ENCODE measurements at regions not wholly inside any gene's neighbourhood (a gene's known extent, or its start where the extent isn't known, plus 50 kb on each side); places are given as distances from the start of the nearest gene placed in this dataset.
"Not testable (repeated sequence)": the region's sequence is repeated elsewhere in the genome, so short reads cannot be mapped to it uniquely, and the experiment has no call there.

- no peak overlapping the region for H3K27ac ChIP-seq
- WGBS, 3 donors: 84 to 100% (median 93%) methylated on average over 1 of the region's 1 CpG
- H3K4me3 ChIP-seq: no peak overlapping the region
- H3K9me3 ChIP-seq: no peaks in the 10 kb centered on the region
- intact Hi-C loops (cut with DNase I): no loop called here
- no peaks in the 10 kb centered on the region for H3K4me1 ChIP-seq
- DNase-seq: no peak
- no peak for ATAC-seq
- no peak for TF ChIP-seq CTCF (IDR thresholded peaks at IDR 0.05)
- H3K36me3 ChIP-seq (ENCODE audit: insufficient read depth in 1 of 2, low read depth in 1 of 2): no peaks in the 10 kb centered on the region
- H3K27me3 ChIP-seq (ENCODE audit: insufficient read depth in 3 of 3, low read length in 2 of 3): no peaks in the 10 kb centered on the region
Observed at GRCh38 chr20:19129306-19129705, 83.1 kb upstream of the SLC24A3 start.

- Histone ChIP-seq H3K9me3 (no peaks in the 10 kb centered on the region), H3K36me3 (ENCODE audit: insufficient read depth in 1 of 2, low read depth in 1 of 2) (no peaks in the 10 kb centered on the region), H3K4me1 (no peaks in the 10 kb centered on the region), H3K4me3 (no peak overlapping the region), H3K27ac (no peak overlapping the region), H3K27me3 (ENCODE audit: insufficient read depth in 3 of 3, low read length in 2 of 3) (no peaks in the 10 kb centered on the region)
- ATAC-seq: no peak
- 36 to 45% (median 45%) methylated on average over 5 of the region's 5 CpGs for WGBS, 3 donors
- intact Hi-C loops (cut with DNase I): no loop called here
- TF ChIP-seq CTCF (IDR thresholded peaks at IDR 0.05): no peak
- DNase-seq: no peak
Observed at GRCh38 chr20:19129976-19130612, 82.3 kb upstream of the SLC24A3 start.

GRCh38 chr20:19130613-19130984 is 81.8 kb upstream of the SLC24A3 start:
- WGBS, 3 donors: 78 to 87% (median 79%) methylated on average over 4 of the region's 4 CpGs
- TF ChIP-seq CTCF (IDR thresholded peaks at IDR 0.05): no peak
- Histone ChIP-seq H3K4me3 (no peak overlapping the region), H3K27me3 (ENCODE audit: insufficient read depth in 3 of 3, low read length in 2 of 3) (no peaks in the 10 kb centered on the region), H3K4me1 (no peaks in the 10 kb centered on the region), H3K9me3 (no peaks in the 10 kb centered on the region), H3K36me3 (ENCODE audit: insufficient read depth in 1 of 2, low read depth in 1 of 2) (no peaks in the 10 kb centered on the region), H3K27ac (no peak overlapping the region)
- intact Hi-C loops (cut with DNase I): no loop called here
- DNase-seq (no peak), ATAC-seq (no peak)

GRCh38 chr20:19137641-19138040 is 74.8 kb upstream of the SLC24A3 start:
- DNase-seq (no peak), ATAC-seq (no peak)
- no peaks in the 10 kb centered on the region for H3K36me3 ChIP-seq (ENCODE audit: insufficient read depth in 1 of 2, low read depth in 1 of 2)
- H3K4me3 ChIP-seq: no peak overlapping the region
- H3K27ac ChIP-seq: no peak overlapping the region
- intact Hi-C loops (cut with DNase I): no loop called here
- no peaks in the 10 kb centered on the region for H3K9me3 ChIP-seq
- WGBS, 3 donors: 63 to 67% (median 65%) methylated on average over 3 of the region's 3 CpGs
- no peak for TF ChIP-seq CTCF (IDR thresholded peaks at IDR 0.05)
- no peaks in the 10 kb centered on the region for H3K4me1 ChIP-seq
- no peaks in the 10 kb centered on the region for H3K27me3 ChIP-seq (ENCODE audit: insufficient read depth in 3 of 3, low read length in 2 of 3)

- no peak for TF ChIP-seq CTCF (IDR thresholded peaks at IDR 0.05)
- H3K27ac ChIP-seq: no peak overlapping the region
- no peak overlapping the region for H3K4me3 ChIP-seq
- DNase-seq (no peak), ATAC-seq (no peak)
- 72 to 87% (median 77%) methylated on average over 1 of the region's 1 CpG for WGBS, 3 donors
- no peaks in the 10 kb centered on the region for H3K4me1 ChIP-seq
- no peaks in the 10 kb centered on the region for H3K9me3 ChIP-seq
- H3K36me3 ChIP-seq (ENCODE audit: insufficient read depth in 1 of 2, low read depth in 1 of 2): no peaks in the 10 kb centered on the region
- no peaks in the 10 kb centered on the region for H3K27me3 ChIP-seq (ENCODE audit: insufficient read depth in 3 of 3, low read length in 2 of 3)
- intact Hi-C loops (cut with DNase I): no loop called here
Observed at GRCh38 chr20:19138758-19139157, 73.7 kb upstream of the SLC24A3 start.

GRCh38 chr20:19139584-19139983 is 72.9 kb upstream of the SLC24A3 start:
- ATAC-seq; H3K4me1 ChIP-seq; intact Hi-C loops (cut with DNase I); DNase-seq; H3K4me3 ChIP-seq; H3K9me3 ChIP-seq; H3K27ac ChIP-seq; H3K36me3 ChIP-seq (ENCODE audit: insufficient read depth in 1 of 2, low read depth in 1 of 2); H3K27me3 ChIP-seq (ENCODE audit: insufficient read depth in 3 of 3, low read length in 2 of 3): not testable (repeated sequence)
- 76 to 91% (median 87%) methylated on average over 2 of the region's 2 CpGs for WGBS, 3 donors
